AG04450 (cell line): ENCODE measurements at regions not wholly inside any gene's neighbourhood (a gene's known extent, or its start where the extent isn't known, plus 50 kb on each side); places are given as distances from the start of the nearest gene placed in this dataset.

ENCODE experiments used
- CTCF ChIA-PET: fragments of 300-600, 350-600 bp; formaldehyde crosslinking; extraction: SDS; loops from one replicate; lab custom pipeline; 2022; ENCODE audit warnings: antibody characterized with exemption, inconsistent platforms; lab: Charles Lee
- POLR2A ChIA-PET: fragments of 350-600 bp; formaldehyde crosslinking; extraction: SDS; loops from one replicate; lab custom pipeline; 2021; ENCODE audit warnings: antibody characterized with exemption, inconsistent platforms; lab: Yijun Ruan, JAX
- DNase-seq: peaks from one replicate; pipeline ENCODE4 v3.0.0-alpha.2; 2011; ENCODE audit warnings: low read depth, low spot score
- H3K27ac ChIP-seq: one replicate; pipeline ENCODE4 v1.5.1; 2012; ENCODE audit warnings: low read depth, low read length, control low read depth
- H3K27me3 ChIP-seq: one replicate; pipeline ENCODE4 v1.6.0; 2012; ENCODE audit warnings: low read length; ENCODE audit not compliant: control insufficient read depth, insufficient read depth
- H3K4me3 ChIP-seq: 2 replicates; pipeline ENCODE4 v1.5.1; 2011; ENCODE audit warnings: mild to moderate bottlenecking, low read depth, low read length, control low read depth
- H3K9me3 ChIP-seq: 2 replicates; pipeline ENCODE4 v1.5.1; 2012; ENCODE audit warnings: low read length; ENCODE audit not compliant: control insufficient read depth, insufficient read depth
- TF ChIP-seq, protein P1 (sequence below): IDR thresholded peaks from 2 replicates; pipeline ENCODE4 v1.5.1; 2011; ENCODE audit warnings: low read depth, low read length, control low read depth, inconsistent platforms

- ChIA-PET CTCF (interaction anchor here (1.2 to 2.2 kb wide), 2 partner anchors 11 to 19 kb away, joined by 5 to 6 read pairs; a partner anchor contains a TSS), POLR2A (interaction anchor here (1.2 to 8.0 kb wide), 4 partner anchors 11 to 36 kb away, joined by 3 to 183 read pairs (median 96); a partner anchor contains a TSS)
- TF ChIP-seq, protein P1, sequence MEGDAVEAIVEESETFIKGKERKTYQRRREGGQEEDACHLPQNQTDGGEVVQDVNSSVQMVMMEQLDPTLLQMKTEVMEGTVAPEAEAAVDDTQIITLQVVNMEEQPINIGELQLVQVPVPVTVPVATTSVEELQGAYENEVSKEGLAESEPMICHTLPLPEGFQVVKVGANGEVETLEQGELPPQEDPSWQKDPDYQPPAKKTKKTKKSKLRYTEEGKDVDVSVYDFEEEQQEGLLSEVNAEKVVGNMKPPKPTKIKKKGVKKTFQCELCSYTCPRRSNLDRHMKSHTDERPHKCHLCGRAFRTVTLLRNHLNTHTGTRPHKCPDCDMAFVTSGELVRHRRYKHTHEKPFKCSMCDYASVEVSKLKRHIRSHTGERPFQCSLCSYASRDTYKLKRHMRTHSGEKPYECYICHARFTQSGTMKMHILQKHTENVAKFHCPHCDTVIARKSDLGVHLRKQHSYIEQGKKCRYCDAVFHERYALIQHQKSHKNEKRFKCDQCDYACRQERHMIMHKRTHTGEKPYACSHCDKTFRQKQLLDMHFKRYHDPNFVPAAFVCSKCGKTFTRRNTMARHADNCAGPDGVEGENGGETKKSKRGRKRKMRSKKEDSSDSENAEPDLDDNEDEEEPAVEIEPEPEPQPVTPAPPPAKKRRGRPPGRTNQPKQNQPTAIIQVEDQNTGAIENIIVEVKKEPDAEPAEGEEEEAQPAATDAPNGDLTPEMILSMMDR = no peak
- DNase-seq = no peak
- no peak overlapping the region for H3K27ac ChIP-seq
- peaks cover 3% of the 10 kb centered on the region; the same call in 1 of the 2 replicates for H3K9me3 ChIP-seq
- H3K4me3 ChIP-seq = no peak overlapping the region
- no peaks in the 10 kb centered on the region for H3K27me3 ChIP-seq
Observed at GRCh38 chr6:26194329-26194701, 107.1 kb downstream of the HFE start.

DNA sequence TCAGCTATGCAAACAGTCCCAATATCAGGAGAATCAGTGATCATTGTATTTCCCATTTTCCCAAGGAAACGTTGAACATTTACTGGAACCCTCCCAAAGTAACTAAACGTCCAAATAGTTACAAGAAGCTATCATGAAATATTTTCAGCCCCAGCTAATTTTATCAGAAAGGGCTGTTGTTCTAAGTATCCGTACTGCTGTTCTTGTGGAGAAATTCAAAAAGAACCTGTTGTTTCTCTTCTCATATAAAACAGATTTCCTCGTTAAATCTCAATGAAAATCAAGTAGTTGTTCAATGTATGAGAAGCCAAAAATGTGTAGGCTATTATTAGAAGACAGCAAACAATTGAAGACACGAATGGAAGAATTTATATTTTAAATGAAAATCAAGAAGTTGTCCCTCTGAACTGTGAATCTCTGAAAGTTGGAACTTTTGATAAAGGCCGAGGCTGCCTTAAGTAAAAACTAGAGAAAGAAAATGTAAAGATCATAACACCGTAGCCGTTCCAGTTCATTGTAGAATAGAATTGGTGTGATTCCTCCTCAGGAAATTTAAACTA lies 107.7 kb downstream of the HFE start:
- peaks cover 3% of the 10 kb centered on the region; the same call in 1 of the 2 replicates for H3K9me3 ChIP-seq
- ChIA-PET CTCF (interaction anchor here (2.2 kb wide), 1 partner anchor 12 kb away, joined by 5 read pairs; a partner anchor contains a TSS), POLR2A (interaction anchor here (0.6 to 8.0 kb wide), 12 partner anchors 7 to 174 kb away, joined by 3 to 183 read pairs (median 6); a partner anchor contains a TSS)
- H3K27me3 ChIP-seq = no peaks in the 10 kb centered on the region
- H3K27ac ChIP-seq = peak overlapping the region; percentile 91
- TF ChIP-seq, protein P1 = no peak
- no peak for DNase-seq
- peak overlapping the region; percentile 88 for H3K4me3 ChIP-seq

- CTCF ChIA-PET = interaction anchor here (1.2 to 2.2 kb wide), 2 partner anchors 12 to 18 kb away, joined by 3 to 5 read pairs; a partner anchor contains a TSS
- TF ChIP-seq, protein P1 = no peak
Observed at GRCh38 chr6:26195376-26195923, 108.2 kb downstream of the HFE start.

DNA sequence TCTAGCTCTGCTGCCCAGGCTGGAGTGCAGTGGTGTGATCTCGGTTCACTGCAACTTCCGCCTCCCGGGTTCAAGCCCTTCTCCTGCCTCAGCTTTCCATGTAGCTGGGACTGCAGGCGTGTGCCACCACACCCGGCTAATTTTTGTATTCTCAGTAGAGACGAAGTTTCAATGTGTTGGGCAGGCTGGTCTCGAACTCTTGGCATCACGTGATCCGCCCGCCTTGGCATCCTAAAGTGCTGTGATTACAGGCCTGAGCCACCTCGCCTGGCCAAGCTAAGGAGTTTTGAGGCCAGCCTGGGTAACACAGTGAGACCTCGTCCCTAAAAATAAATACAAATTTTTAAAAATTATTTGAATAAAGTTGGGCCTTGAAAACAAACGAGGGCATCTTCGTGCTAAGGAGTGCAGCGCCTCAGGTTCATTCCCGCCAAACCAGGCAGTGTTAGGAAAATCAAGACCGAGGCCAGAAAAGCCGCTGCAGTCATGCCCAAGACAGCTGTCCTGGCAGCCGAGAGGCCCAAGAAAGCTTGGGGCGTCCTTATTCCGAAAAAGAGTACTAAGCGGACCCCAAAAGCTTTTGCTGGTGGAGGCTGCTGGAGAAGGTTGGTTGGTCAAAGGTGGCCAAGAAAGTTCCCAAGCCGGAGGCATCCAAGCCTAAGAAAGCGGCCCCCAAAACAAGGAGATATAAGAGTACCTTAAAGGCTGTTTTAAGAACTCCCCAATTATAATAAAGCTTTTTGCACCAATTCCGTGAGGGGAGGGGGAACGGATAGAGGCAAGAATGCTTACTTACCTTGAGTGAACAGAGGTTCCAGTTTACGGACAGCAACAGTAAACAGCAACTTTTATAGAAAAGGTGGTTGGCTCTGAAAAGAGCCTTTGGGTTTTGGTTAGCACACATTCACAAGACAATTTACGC lies 109.0 kb downstream of the HFE start:
- peak overlapping the region; percentile 88 for H3K4me3 ChIP-seq
- POLR2A ChIA-PET = interaction anchor here (0.6 to 8.0 kb wide), 23 partner anchors 8 to 1695 kb away, joined by 3 to 183 read pairs (median 7); a partner anchor contains a TSS
- DNase-seq = no peak
- H3K9me3 ChIP-seq = peaks cover 3% of the 10 kb centered on the region; the same call in 1 of the 2 replicates
- CTCF ChIA-PET = interaction anchor here (0.9 to 2.5 kb wide), 6 partner anchors 8 to 131 kb away, joined by 3 to 14 read pairs (median 4); a partner anchor contains a TSS
- no peaks in the 10 kb centered on the region for H3K27me3 ChIP-seq
- TF ChIP-seq, protein P1 = no peak
- peak overlapping the region; percentile 91 for H3K27ac ChIP-seq

More at GRCh38 chr6:26195376-26195923, 108.2 kb downstream of the HFE start:
- H3K27me3 ChIP-seq = no peaks in the 10 kb centered on the region
- peak overlapping the region; percentile 88 for H3K4me3 ChIP-seq
- DNase-seq = peak; percentile 86
- peak overlapping the region; percentile 91 for H3K27ac ChIP-seq
- peaks cover 3% of the 10 kb centered on the region; the same call in 1 of the 2 replicates for H3K9me3 ChIP-seq
- POLR2A ChIA-PET = interaction anchor here (0.6 to 8.0 kb wide), 13 partner anchors 8 to 1616 kb away, joined by 3 to 183 read pairs (median 7); a partner anchor contains a TSS
